Activated CD4-positive, CD25-positive, alpha-beta regulatory T cell treated with anti-CD3 and anti-CD28 coated beads, Interleukin-2, amount 50 U/mL, for 24 hours (primary cell): ENCODE measurements at regions not wholly inside any gene's neighbourhood (a gene's known extent, or its start where the extent isn't known, plus 50 kb on each side); places are given as distances from the start of the nearest gene placed in this dataset.

Source experiments
- ATAC-seq, 2 donors: fragments of 150-1000 bp; cut with Tn5 transposase; one replicate each; pipeline ENCODE4 v1.10.0; 2021; ENCODE audit warnings: mild to moderate bottlenecking in 1 of 2, moderate library complexity in 1 of 2

GRCh38 chr12:66043035-66043434 lies 87.5 kb downstream of the LLPH start:
- no peak for ATAC-seq

- ATAC-seq, result no peak
Observed at GRCh38 chr12:66041651-66042363, 88.7 kb downstream of the LLPH start.

DNA sequence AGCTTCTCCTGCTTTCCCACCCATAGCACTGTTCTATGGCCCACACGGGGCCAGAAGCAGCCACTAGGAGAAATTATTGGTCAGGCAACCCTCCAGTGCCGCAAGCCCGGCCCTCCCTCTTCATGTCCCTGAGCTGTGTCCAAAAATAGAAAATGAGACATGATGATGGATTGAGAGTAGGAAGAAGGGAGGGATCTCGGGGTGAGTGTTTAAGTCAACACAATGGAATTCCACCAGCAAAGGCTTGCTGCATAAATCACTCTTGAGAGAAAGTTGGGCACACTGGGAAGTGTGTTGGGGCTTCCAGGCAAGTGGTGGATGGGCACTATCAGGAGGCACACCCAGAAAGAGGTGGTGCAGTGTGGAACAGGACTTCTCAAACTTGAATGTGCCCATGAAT lies 94.2 kb downstream of the LLPH start:
- no peak for ATAC-seq

- no peak for ATAC-seq
Observed at GRCh38 chr12:66035288-66035966, 95.1 kb downstream of the LLPH start.

- ATAC-seq, result no peak
Observed at GRCh38 chr12:66033151-66033550, 97.4 kb downstream of the LLPH start.

DNA sequence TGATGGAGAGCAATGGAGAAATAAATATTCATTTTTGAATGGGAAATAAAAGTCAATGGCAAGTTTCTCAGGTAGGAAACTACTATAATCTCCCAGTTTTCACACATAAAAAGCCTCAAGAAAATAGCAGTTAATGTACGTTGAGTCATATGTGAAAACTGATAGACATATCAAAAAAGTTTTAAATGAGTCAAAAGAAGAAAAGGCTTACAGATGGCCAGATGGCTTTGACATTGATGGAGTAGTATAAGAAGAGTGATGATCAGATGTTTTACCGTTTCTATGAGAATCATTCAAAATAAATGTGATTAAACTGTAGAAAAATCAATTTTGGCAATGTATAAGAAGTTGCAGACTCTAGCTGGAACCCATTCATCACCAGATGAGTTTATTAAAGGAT lies 97.8 kb downstream of the LLPH start:
- no peak for ATAC-seq

- ATAC-seq, result no peak
Observed at GRCh38 chr12:66030217-66030781, 100.3 kb downstream of the LLPH start.

DNA sequence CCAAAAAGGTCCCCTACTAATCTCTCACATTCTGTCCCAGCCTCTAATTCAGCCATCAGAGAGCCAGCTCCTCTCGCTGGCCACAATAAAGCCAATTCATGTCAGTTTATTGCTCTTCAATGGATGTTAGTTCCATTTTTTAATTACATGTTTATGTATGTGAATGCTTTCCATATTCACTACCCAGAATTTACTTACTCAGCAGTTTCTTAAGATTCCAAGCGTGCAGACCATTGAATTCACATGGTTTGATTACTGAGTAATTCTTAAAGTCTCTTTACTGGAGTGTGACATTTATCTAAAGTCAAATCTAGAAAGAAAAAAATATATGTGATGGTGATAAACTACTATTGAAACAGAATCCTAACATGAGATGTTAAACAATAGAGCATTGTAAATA lies 102.2 kb downstream of the LLPH start:
- ATAC-seq, result no peak

DNA sequence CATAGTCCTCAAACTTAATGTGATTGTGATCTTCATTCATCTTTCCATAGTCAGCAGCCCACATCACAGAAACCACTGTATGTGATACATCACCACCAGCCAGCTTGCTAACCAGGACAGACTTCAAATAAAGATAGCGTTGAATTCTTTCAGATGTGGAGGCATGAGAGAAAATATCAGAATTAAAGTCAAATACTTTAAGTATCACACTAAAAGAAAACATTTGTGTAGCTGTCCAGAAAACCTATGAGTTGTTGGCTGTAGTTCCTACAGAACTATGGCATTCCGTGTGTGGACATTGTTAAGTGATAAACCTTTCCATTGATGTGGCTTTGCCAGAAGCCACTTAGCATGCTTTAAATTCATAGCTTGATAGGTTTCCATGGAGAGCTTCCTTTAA lies 105.1 kb downstream of the LLPH start:
- no peak for ATAC-seq

DNA sequence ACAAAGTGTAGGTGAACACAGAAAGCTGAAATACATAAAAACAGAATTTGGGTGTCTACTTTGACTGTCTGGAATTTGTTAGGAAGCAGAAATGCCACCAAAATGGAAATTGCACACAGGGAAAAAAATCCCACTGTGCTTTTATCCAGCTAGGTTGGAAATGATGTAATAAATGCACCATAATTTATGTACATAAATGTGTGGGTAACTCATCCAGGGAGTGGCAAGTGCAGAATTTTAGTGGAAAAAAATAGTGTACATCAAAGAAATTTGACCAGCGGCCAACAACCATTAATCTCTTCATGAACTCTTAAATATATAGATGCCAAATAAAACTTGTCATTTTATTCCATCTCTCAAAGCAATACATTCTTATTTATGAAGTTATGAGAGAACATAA lies 105.6 kb downstream of the LLPH start:
- ATAC-seq, result no peak

DNA sequence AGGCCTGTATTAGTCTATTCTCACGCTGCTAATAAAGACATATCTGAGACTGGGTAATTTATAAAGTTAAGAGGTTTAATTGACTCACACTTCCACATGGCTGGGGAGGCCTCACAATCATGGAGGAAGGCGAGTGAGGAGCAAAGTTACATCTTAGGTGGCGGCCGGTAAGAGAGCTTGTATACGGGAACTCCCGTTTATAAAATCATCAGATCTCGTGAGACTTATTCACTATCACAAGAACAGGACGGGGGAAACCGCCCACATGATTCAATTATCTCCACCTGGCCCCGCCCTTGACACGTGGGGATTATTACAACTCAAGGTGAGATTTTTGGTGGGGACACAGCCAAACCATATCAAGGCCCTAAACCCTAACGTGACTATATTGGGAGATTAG lies 110.1 kb downstream of the LLPH start:
- ATAC-seq, result no peak

DNA sequence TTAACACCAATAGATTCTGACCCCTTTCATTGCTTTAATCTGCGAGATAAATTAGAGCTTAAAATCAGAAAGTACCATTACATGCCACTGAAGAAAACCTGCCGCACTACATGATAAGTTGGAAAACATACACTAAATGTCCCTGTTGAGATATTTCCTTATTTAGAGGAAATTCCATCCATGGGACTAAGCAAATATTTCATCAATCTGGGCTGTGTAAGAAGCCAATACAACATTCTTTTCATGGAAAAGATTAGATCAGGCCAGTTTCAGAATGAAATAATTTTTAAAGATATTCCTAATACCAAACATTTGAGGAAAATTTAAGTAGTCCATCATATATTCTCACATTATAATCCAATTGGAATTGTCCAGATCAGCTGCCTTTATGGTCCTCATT lies 112.8 kb downstream of the LLPH start:
- no peak for ATAC-seq
